ENCODE measurements at regions not wholly inside any gene's neighbourhood (a gene's known extent, or its start where the extent isn't known, plus 50 kb on each side); places are given as distances from the start of the nearest gene placed in this dataset.
"Not testable (repeated sequence)": the region's sequence is repeated elsewhere in the genome, so short reads cannot be mapped to it uniquely, and the experiment has no call there.

- peaks cover 4% of the 10 kb centered on the region for H3K27me3 Mint-ChIP-seq (ENCODE audit: insufficient read depth, unreplicated experiment)
- H3K36me3 Mint-ChIP-seq (ENCODE audit: insufficient read depth, unreplicated experiment): no peaks in the 10 kb centered on the region
- H3K9me3 Mint-ChIP-seq (ENCODE audit: unreplicated experiment): no peaks in the 10 kb centered on the region
- no peak for DNase-seq
- Histone ChIP-seq H3K36me3 (ENCODE audit: control insufficient read depth, insufficient read depth, low read length) (no peaks in the 10 kb centered on the region), H3K9me3 (no peaks in the 10 kb centered on the region), H3K4me3 (ENCODE audit: low read depth, low read length) (no peak overlapping the region), H3K27me3 (replicated peaks; ENCODE audit: control insufficient read depth, insufficient read depth, low read length) (no peaks in the 10 kb centered on the region), H3K4me1 (peaks cover 3% of the 10 kb centered on the region; the same call in 1 of the 2 replicates)
- ChIA-PET POLR2A (no interaction called here), CTCF (no interaction called here)
- BruUV-seq (replicated peaks): no TSS peak
- H3K27ac Mint-ChIP-seq (ENCODE audit: unreplicated experiment): no peak overlapping the region
- no peak overlapping the region for H3K4me3 Mint-ChIP-seq (ENCODE audit: unreplicated experiment)
- intact Hi-C loops (cut with micrococcal nuclease; ENCODE audit: unreplicated experiment): no loop called here
- no peak for TF ChIP-seq CTCF (IDR thresholded peaks at IDR 0.05; ENCODE audit: insufficient read depth in 1 of 2, low read depth in 1 of 2, low read length in 1 of 2, severe bottlenecking in 1 of 2, unreplicated experiment in 1 of 2)
- H3K4me1 Mint-ChIP-seq (ENCODE audit: low read depth, unreplicated experiment): no peaks in the 10 kb centered on the region
Observed at GRCh38 chr2:7559791-7560190, 642.6 kb downstream of the RNF144A start.

GRCh38 chr2:7566382-7566881 is 649.2 kb downstream of the RNF144A start:
- no peaks in the 10 kb centered on the region for H3K4me1 ChIP-seq
- no peaks in the 10 kb centered on the region for H3K36me3 ChIP-seq (ENCODE audit: control insufficient read depth, insufficient read depth, low read length)
- no peaks in the 10 kb centered on the region for H3K27me3 ChIP-seq (replicated peaks; ENCODE audit: control insufficient read depth, insufficient read depth, low read length)
- intact Hi-C loops (cut with micrococcal nuclease; ENCODE audit: unreplicated experiment): no loop called here
- Mint-ChIP-seq H3K4me3 (ENCODE audit: unreplicated experiment) (no peak overlapping the region), H3K4me1 (ENCODE audit: low read depth, unreplicated experiment) (no peaks in the 10 kb centered on the region), H3K27me3 (ENCODE audit: insufficient read depth, unreplicated experiment) (peaks cover 4% of the 10 kb centered on the region), H3K27ac (ENCODE audit: unreplicated experiment) (no peak overlapping the region), H3K9me3 (ENCODE audit: unreplicated experiment) (peaks cover 8% of the 10 kb centered on the region), H3K36me3 (ENCODE audit: insufficient read depth, unreplicated experiment) (no peaks in the 10 kb centered on the region)
- CTCF ChIA-PET: no interaction called here
- POLR2A ChIA-PET: no interaction called here
- DNase-seq: no peak
- no peak overlapping the region for H3K4me3 ChIP-seq (ENCODE audit: low read depth, low read length)
- no peaks in the 10 kb centered on the region for H3K9me3 ChIP-seq
- BruUV-seq (replicated peaks): no TSS peak
- TF ChIP-seq CTCF (IDR thresholded peaks at IDR 0.05; ENCODE audit: insufficient read depth in 1 of 2, low read depth in 1 of 2, low read length in 1 of 2, severe bottlenecking in 1 of 2, unreplicated experiment in 1 of 2): no peak

- BruUV-seq (replicated peaks); H3K4me1 ChIP-seq; H3K27me3 ChIP-seq (replicated peaks; ENCODE audit: control insufficient read depth, insufficient read depth, low read length); H3K27me3 Mint-ChIP-seq (ENCODE audit: insufficient read depth, unreplicated experiment); H3K36me3 Mint-ChIP-seq (ENCODE audit: insufficient read depth, unreplicated experiment); H3K4me3 Mint-ChIP-seq (ENCODE audit: unreplicated experiment); H3K27ac Mint-ChIP-seq (ENCODE audit: unreplicated experiment); intact Hi-C loops (cut with micrococcal nuclease; ENCODE audit: unreplicated experiment); H3K4me3 ChIP-seq (ENCODE audit: low read depth, low read length); DNase-seq; H3K36me3 ChIP-seq (ENCODE audit: control insufficient read depth, insufficient read depth, low read length); CTCF ChIA-PET; H3K9me3 ChIP-seq; H3K4me1 Mint-ChIP-seq (ENCODE audit: low read depth, unreplicated experiment); H3K9me3 Mint-ChIP-seq (ENCODE audit: unreplicated experiment); POLR2A ChIA-PET: not testable (repeated sequence)
Observed at GRCh38 chr2:7567116-7567515, 649.9 kb downstream of the RNF144A start.

GRCh38 chr2:7567646-7568045 is 650.4 kb downstream of the RNF144A start:
- no peaks in the 10 kb centered on the region for H3K36me3 Mint-ChIP-seq (ENCODE audit: insufficient read depth, unreplicated experiment)
- H3K27ac Mint-ChIP-seq (ENCODE audit: unreplicated experiment): no peak overlapping the region
- no peak for DNase-seq
- ChIA-PET POLR2A (no interaction called here), CTCF (no interaction called here)
- H3K9me3 Mint-ChIP-seq (ENCODE audit: unreplicated experiment): peaks cover 8% of the 10 kb centered on the region
- H3K27me3 Mint-ChIP-seq (ENCODE audit: insufficient read depth, unreplicated experiment): no peaks in the 10 kb centered on the region
- H3K4me1 Mint-ChIP-seq (ENCODE audit: low read depth, unreplicated experiment): no peaks in the 10 kb centered on the region
- Histone ChIP-seq H3K4me3 (ENCODE audit: low read depth, low read length) (no peak overlapping the region), H3K36me3 (ENCODE audit: control insufficient read depth, insufficient read depth, low read length) (no peaks in the 10 kb centered on the region), H3K27me3 (replicated peaks; ENCODE audit: control insufficient read depth, insufficient read depth, low read length) (no peaks in the 10 kb centered on the region), H3K4me1 (no peaks in the 10 kb centered on the region), H3K9me3 (no peaks in the 10 kb centered on the region)
- H3K4me3 Mint-ChIP-seq (ENCODE audit: unreplicated experiment): no peak overlapping the region
- TF ChIP-seq CTCF (IDR thresholded peaks at IDR 0.05; ENCODE audit: insufficient read depth in 1 of 2, low read depth in 1 of 2, low read length in 1 of 2, severe bottlenecking in 1 of 2, unreplicated experiment in 1 of 2): no peak
- intact Hi-C loops (cut with micrococcal nuclease; ENCODE audit: unreplicated experiment): no loop called here
- no TSS peak for BruUV-seq (replicated peaks)

Measured in Caco-2 (cell line).